HepG2 (cell line): ENCODE measurements at regions not wholly inside any gene's neighbourhood (a gene's known extent, or its start where the extent isn't known, plus 50 kb on each side); places are given as distances from the start of the nearest gene placed in this dataset.

Experiments
- ATAC-seq: fragments of 200-7000 bp; cut with Tn5 transposase; 3 replicates; pipeline ENCODE4 v1.9.1; 2020; ENCODE audit warnings: mild to moderate bottlenecking, moderate library complexity
- BruUV-seq: library from RNA; stranded (reverse); fragments of 400-500 nt; replicated peaks from 2 replicates; lab custom pipeline; 2021; lab: Mats Ljungman, UMichigan
- CTCF ChIA-PET: fragments of 300-600 bp; formaldehyde crosslinking; extraction: SDS; loops from one replicate; lab custom pipeline; 2021; ENCODE audit warnings: low total read pairs, inconsistent platforms, low intra/inter-chr PET ratio; lab: Yijun Ruan, JAX
- POLR2A ChIA-PET: fragments of 350-600 bp; sonication (Branson Sonifier 250); formaldehyde crosslinking; loops from one replicate; lab custom pipeline; 2020; ENCODE audit warnings: antibody characterized with exemption, inconsistent platforms; lab: Yijun Ruan, JAX
- DNase-seq: peaks from one replicate; pipeline ENCODE4 v3.0.0-alpha.2; 2015; ENCODE audit warnings: low spot score
- FAIRE-seq: peaks from 3 replicates; lab custom pipeline; 2011; peaks lifted over from hg19 to GRCh38; lab: Jason Lieb, UNC
- H2AFZ ChIP-seq: one replicate; pipeline ENCODE4 v1.6.1; 2011; ENCODE audit warnings: low read length, inconsistent platforms
- H3K27ac ChIP-seq: fragments of 300-600 bp; 3 replicates; pipeline ENCODE4 v1.8.0; 2011; ENCODE audit warnings: mixed run types, mild to moderate bottlenecking, mixed read lengths, low read length, inconsistent platforms; ENCODE audit not compliant: insufficient read depth; ENCODE audit errors: extremely low read length
- H3K27me3 ChIP-seq, 2 experiments: fragments of 200-600 bp in 1 of 2; 2 replicates in 1 of 2; 3 replicates in 1 of 2; pipeline versions ENCODE4 v1.6.0 to v1.8.0; 2011; ENCODE audit warnings: low read length in 2 of 2, mild to moderate bottlenecking in 2 of 2, moderate library complexity in 2 of 2, inconsistent platforms in 1 of 2; ENCODE audit not compliant: insufficient read depth in 2 of 2, control insufficient read depth in 1 of 2
- H3K36me3 ChIP-seq, 2 experiments: fragments of 200-600 bp in 1 of 2; replicated peaks in 1 of 2; 2 replicates in 1 of 2; 3 replicates in 1 of 2; pipeline versions ENCODE4 v1.5.1 to v1.8.0; 2011; ENCODE audit warnings: low read length in 2 of 2, inconsistent platforms in 1 of 2; ENCODE audit not compliant: insufficient read depth in 2 of 2, control insufficient read depth in 1 of 2
- H3K4me1 ChIP-seq: 2 replicates; pipeline ENCODE4 v1.5.1; 2012; ENCODE audit warnings: low read length, inconsistent platforms; ENCODE audit not compliant: insufficient read depth
- H3K4me2 ChIP-seq: 2 replicates; pipeline ENCODE4 v1.6.0; 2011; ENCODE audit warnings: low read depth, low read length, inconsistent platforms
- H3K4me3 ChIP-seq, 3 experiments: fragments of 200-600 bp in 1 of 3; sonication (generic), shearing (Covaris generic) in 1 of 3; replicated peaks in 1 of 3; 2 replicates each; pipeline ENCODE4 v1.5.1; 2011 to 2016; ENCODE audit warnings: low read length in 3 of 3, inconsistent platforms in 2 of 3, low read depth in 2 of 3, mild to moderate bottlenecking in 2 of 3, control low read depth in 1 of 3, mixed read lengths in 1 of 3; ENCODE audit not compliant: insufficient read depth in 1 of 3
- H3K79me2 ChIP-seq: one replicate; pipeline ENCODE4 v1.6.1; 2011; ENCODE audit warnings: low read length, inconsistent platforms; ENCODE audit not compliant: insufficient read depth
- H3K9ac ChIP-seq: 2 replicates; pipeline ENCODE4 v1.6.0; 2011; ENCODE audit warnings: mild to moderate bottlenecking, low read depth, low read length, inconsistent platforms; ENCODE audit not compliant: insufficient read depth
- H3K9me3 ChIP-seq: 2 replicates; pipeline ENCODE4 v1.5.1; 2012; ENCODE audit warnings: mild to moderate bottlenecking, low read length
- H4K20me1 ChIP-seq: 2 replicates; pipeline ENCODE4 v1.6.0; 2011; ENCODE audit warnings: inconsistent platforms, mild to moderate bottlenecking, low read length, moderate library complexity; ENCODE audit not compliant: insufficient read depth
- ELF3 ChIP-seq: IDR thresholded peaks from 2 replicates; pipeline ENCODE4 v1.6.1; 2016; ENCODE audit warnings: missing genetic modification reagents, missing compliant biosample characterization
- PAWR ChIP-seq: sonication (generic); formaldehyde crosslinking; IDR thresholded peaks from 2 replicates; pipeline ENCODE4 v1.4.0; 2020; ENCODE audit warnings: missing genetic modification reagents, mild to moderate bottlenecking, borderline replicate concordance
- POGK ChIP-seq: sonication (generic); formaldehyde crosslinking; conservative IDR thresholded peaks from 2 replicates; pipeline ENCODE4 v1.8.0; 2022; ENCODE audit warnings: mild to moderate bottlenecking, moderate library complexity, missing genetic modification reagents
- SOX6 ChIP-seq, 2 experiments: fragments of 450-650 bp in 1 of 2; sonication (generic) in 1 of 2; formaldehyde crosslinking in 1 of 2; IDR thresholded peaks; 2 replicates each; pipeline versions ENCODE4 v1.4.0 to v1.6.1; 2017 to 2020; ENCODE audit warnings: antibody characterized with exemption in 1 of 2, mild to moderate bottlenecking in 1 of 2, missing genetic modification reagents in 1 of 2
- TCF7L2 ChIP-seq: IDR thresholded peaks from 2 replicates; pipeline ENCODE4 v1.6.1; 2011; ENCODE audit warnings: mild to moderate bottlenecking, low read depth, low read length, moderate library complexity
- ZBTB37 ChIP-seq: sonication (generic); formaldehyde crosslinking; IDR thresholded peaks from 2 replicates; pipeline ENCODE4 v1.4.0; 2020; ENCODE audit warnings: mild to moderate bottlenecking, missing genetic modification reagents
- ZNF138 ChIP-seq: sonication (generic); formaldehyde crosslinking; IDR thresholded peaks from 2 replicates; pipeline ENCODE4 v1.5.0; 2020; ENCODE audit warnings: mild to moderate bottlenecking, low read depth, missing genetic modification reagents
- ZNF143 ChIP-seq: sonication (generic); formaldehyde crosslinking; IDR thresholded peaks from 2 replicates; pipeline ENCODE4 v1.4.0; 2020; ENCODE audit warnings: missing genetic modification reagents
- ZNF224 ChIP-seq: sonication (generic); formaldehyde crosslinking; IDR thresholded peaks from 2 replicates; pipeline ENCODE4 v1.5.0; 2020; ENCODE audit warnings: mild to moderate bottlenecking, missing genetic modification reagents
- ZNF33B ChIP-seq: sonication (generic); formaldehyde crosslinking; IDR thresholded peaks from 2 replicates; pipeline ENCODE4 v1.5.1; 2020; ENCODE audit warnings: mild to moderate bottlenecking, missing genetic modification reagents
- ZNF605 ChIP-seq: sonication (generic); formaldehyde crosslinking; IDR thresholded peaks from 2 replicates; pipeline ENCODE4 v1.8.0; 2022; ENCODE audit warnings: mild to moderate bottlenecking, missing genetic modification reagents
- ZNF614 ChIP-seq: IDR thresholded peaks from 2 replicates; pipeline ENCODE4 v1.6.1; 2018; ENCODE audit warnings: missing biosample characterization, missing genetic modification reagents, inconsistent platforms, borderline replicate concordance
- ZNF670 ChIP-seq: sonication (generic); formaldehyde crosslinking; IDR thresholded peaks from 2 replicates; pipeline ENCODE4 v1.8.0; 2022; ENCODE audit warnings: mild to moderate bottlenecking, missing genetic modification reagents, borderline replicate concordance
- ZNF749 ChIP-seq: sonication (generic); formaldehyde crosslinking; IDR thresholded peaks from 2 replicates; pipeline ENCODE4 v1.8.0; 2022; ENCODE audit warnings: mild to moderate bottlenecking, missing genetic modification reagents, moderate library complexity, borderline replicate concordance
- ZNF773 ChIP-seq: sonication (generic); formaldehyde crosslinking; IDR thresholded peaks from 2 replicates; pipeline ENCODE4 v1.4.0; 2020; ENCODE audit warnings: missing genetic modification reagents, borderline replicate concordance
- ZNF83 ChIP-seq: sonication (generic); formaldehyde crosslinking; IDR thresholded peaks from 2 replicates; pipeline ENCODE4 v1.4.0; 2020; ENCODE audit warnings: missing genetic modification reagents, mild to moderate bottlenecking, borderline replicate concordance
- WGBS: methylation state at CpG from one replicate; pipeline ENCODE4 v1.1.6; 2017; ENCODE audit warnings: low lambda C conversion rate; 5-methylcytosine and 5-hydroxymethylcytosine counted together
- in situ Hi-C: cut with HindIII; loops from 2 replicates; pipeline ENCODE4 v1.10.0; 2017; ENCODE audit warnings: low pct_unique_long_range_greater_than_20kb; ENCODE audit not compliant: extremely low pct_ligation_motif_present
- intact Hi-C: fragments of 100-400 bp; cut with micrococcal nuclease; formaldehyde crosslinking; loops from one replicate; pipeline ENCODE4 v1.10.0; 2022; ENCODE audit not compliant: unreplicated experiment

GRCh38 chr7:16318989-16319915 is 102.1 kb downstream of the CRPPA start:
- CTCF ChIA-PET: no interaction called here
- Histone ChIP-seq H3K4me3 (no peak overlapping the region), H4K20me1 (no peaks in the 10 kb centered on the region), H3K4me1 (no peaks in the 10 kb centered on the region), H3K36me3 (no peaks in the 10 kb centered on the region), H3K9ac (no peak overlapping the region), H3K27ac (no peak overlapping the region), H3K27me3 (no peaks in the 10 kb centered on the region), H3K79me2 (no peaks in the 10 kb centered on the region), H3K9me3 (no peaks in the 10 kb centered on the region), H2AFZ (no peak overlapping the region), H3K4me2 (no peak overlapping the region)
- TF ChIP-seq SOX6 (IDR thresholded peaks at IDR 0.05): no peak
- no peak for TF ChIP-seq SOX6 (CRISPR knock-in tag; IDR thresholded peaks at IDR 0.05)
- no peak for TF ChIP-seq ZNF138 (CRISPR knock-in tag)
- TF ChIP-seq ZNF33B (CRISPR knock-in tag): no peak
- TF ChIP-seq ZNF605 (CRISPR knock-in tag): no peak
- no peak for TF ChIP-seq ZNF143 (CRISPR knock-in tag)
- TF ChIP-seq ZNF224: no peak
- no peak for TF ChIP-seq ELF3
- TF ChIP-seq ZNF749 (CRISPR knock-in tag): no peak
- TF ChIP-seq ZNF773 (CRISPR knock-in tag): no peak
- ATAC-seq (no peak), FAIRE-seq (no peak), DNase-seq (no peak)
- in situ Hi-C loops (no loop called here), intact Hi-C loops (no loop called here)
- BruUV-seq: no TSS peak
- POLR2A ChIA-PET: no interaction called here
- 26% methylated on average over 6 of the region's 6 CpGs for WGBS

- H3K27ac ChIP-seq: no peak overlapping the region
- intact Hi-C loops (no loop called here), in situ Hi-C loops (no loop called here)
- no TSS peak for BruUV-seq
- H3K4me1 ChIP-seq: no peaks in the 10 kb centered on the region
- no peaks in the 10 kb centered on the region for H4K20me1 ChIP-seq
- H3K9me3 ChIP-seq: no peaks in the 10 kb centered on the region
- ATAC-seq: no peak
- H3K27me3 ChIP-seq: no peaks in the 10 kb centered on the region
- no peaks in the 10 kb centered on the region for H3K79me2 ChIP-seq
- no peaks in the 10 kb centered on the region for H3K36me3 ChIP-seq
- TF ChIP-seq ZNF670 (CRISPR knock-in tag) (no peak), ZNF614 (CRISPR knock-in tag) (no peak), PAWR (no peak), TCF7L2 (no peak), ZNF83 (CRISPR knock-in tag) (no peak), POGK (CRISPR knock-in tag) (no peak), ZBTB37 (CRISPR knock-in tag) (no peak)
- H2AFZ ChIP-seq: no peak overlapping the region
- DNase-seq: no peak
- CTCF ChIA-PET: no interaction called here
- no peak overlapping the region for H3K9ac ChIP-seq
- no peak overlapping the region for H3K4me3 ChIP-seq
- POLR2A ChIA-PET: no interaction called here
- FAIRE-seq: no peak
- H3K4me2 ChIP-seq: no peak overlapping the region
These were observed 102.9 kb downstream of the CRPPA start for GRCh38 chr7:16318463-16318862.
